OCI-LY1 (cell line): ENCODE measurements at regions not wholly inside any gene's neighbourhood (a gene's known extent, or its start where the extent isn't known, plus 50 kb on each side); places are given as distances from the start of the nearest gene placed in this dataset.

Source experiments
- H2AFZ ChIP-seq: fragments of 200-600 bp; sonication (generic), shearing (Covaris generic); 2 replicates; pipeline ENCODE4 v1.6.0; 2014; ENCODE audit warnings: antibody characterized with exemption, mild to moderate bottlenecking, low read length
- H3F3A ChIP-seq: fragments of 200-600 bp; sonication (generic), shearing (Covaris generic); 2 replicates; pipeline ENCODE4 v1.6.0; 2014; ENCODE audit warnings: mild to moderate bottlenecking, antibody characterized with exemption, low read length, moderate library complexity; ENCODE audit not compliant: insufficient read depth
- H3K27ac ChIP-seq: fragments of 200-600 bp; sonication (generic); 2 replicates; pipeline ENCODE4 v1.5.1; 2014; ENCODE audit warnings: low read length, mixed run types, mild to moderate bottlenecking, low read depth; ENCODE audit not compliant: poor library complexity, severe bottlenecking
- H3K27me3 ChIP-seq: fragments of 200-600 bp; sonication (generic); 2 replicates; pipeline ENCODE4 v1.6.0; 2014; ENCODE audit warnings: antibody characterized with exemption, mild to moderate bottlenecking, low read length, moderate library complexity; ENCODE audit not compliant: insufficient read depth
- H3K36me3 ChIP-seq: fragments of 200-600 bp; sonication (generic); 2 replicates; pipeline ENCODE4 v1.6.1; 2014; ENCODE audit warnings: mild to moderate bottlenecking, antibody characterized with exemption, low read length, moderate library complexity, mixed read lengths; ENCODE audit not compliant: insufficient read depth
- H3K4me1 ChIP-seq: fragments of 200-600 bp; sonication (generic); 2 replicates; pipeline ENCODE4 v1.5.1; 2014; ENCODE audit warnings: mild to moderate bottlenecking, low read length, moderate library complexity; ENCODE audit not compliant: insufficient read depth, severe bottlenecking
- H3K4me2 ChIP-seq: fragments of 200-600 bp; sonication (generic), shearing (Covaris generic); 2 replicates; pipeline ENCODE4 v1.6.1; 2014; ENCODE audit warnings: low read length
- H3K4me3 ChIP-seq: fragments of 200-600 bp; sonication (generic); 2 replicates; pipeline ENCODE4 v1.5.1; 2014; ENCODE audit warnings: low read length, low read depth, mild to moderate bottlenecking, mixed read lengths; ENCODE audit not compliant: poor library complexity, severe bottlenecking
- H3K79me2 ChIP-seq: fragments of 200-600 bp; shearing (Covaris generic); 2 replicates; pipeline ENCODE4 v1.6.1; 2016; ENCODE audit warnings: mixed run types, low read length, mixed read lengths; ENCODE audit not compliant: insufficient read depth
- H3K9ac ChIP-seq: fragments of 200-600 bp; sonication (generic), shearing (Covaris generic); 2 replicates; pipeline ENCODE4 v1.6.1; 2014; ENCODE audit warnings: mild to moderate bottlenecking, low read length, mixed read lengths
- H3K9me2 ChIP-seq: fragments of 200-600 bp; sonication (generic), shearing (Covaris generic); 2 replicates; pipeline ENCODE4 v1.6.1; 2014; ENCODE audit warnings: low read depth, mild to moderate bottlenecking, low read length, mixed read lengths
- H3K9me3 ChIP-seq: fragments of 200-600 bp; shearing (Covaris generic); 2 replicates; pipeline ENCODE4 v1.6.1; 2014; ENCODE audit warnings: low read length, mixed read lengths
- H4K20me1 ChIP-seq: fragments of 200-600 bp; sonication (generic), shearing (Covaris generic); 2 replicates; pipeline ENCODE4 v1.6.0; 2016; ENCODE audit warnings: mild to moderate bottlenecking, low read length; ENCODE audit not compliant: insufficient read depth
- EZH2 ChIP-seq: fragments of 200-600 bp; sonication (generic), shearing (Covaris generic); IDR thresholded peaks from 2 replicates; pipeline ENCODE4 v1.8.0; 2017; ENCODE audit warnings: borderline replicate concordance, mixed run types, mild to moderate bottlenecking, antibody characterized with exemption, low read length, moderate library complexity, mixed read lengths
- TF ChIP-seq, protein P1 (sequence below): fragments of 200-600 bp; sonication (generic), shearing (Covaris generic); IDR thresholded peaks from 2 replicates; pipeline ENCODE4 v1.5.1; 2017; ENCODE audit warnings: mild to moderate bottlenecking, antibody characterized with exemption, low read length, moderate library complexity, mixed read lengths

DNA sequence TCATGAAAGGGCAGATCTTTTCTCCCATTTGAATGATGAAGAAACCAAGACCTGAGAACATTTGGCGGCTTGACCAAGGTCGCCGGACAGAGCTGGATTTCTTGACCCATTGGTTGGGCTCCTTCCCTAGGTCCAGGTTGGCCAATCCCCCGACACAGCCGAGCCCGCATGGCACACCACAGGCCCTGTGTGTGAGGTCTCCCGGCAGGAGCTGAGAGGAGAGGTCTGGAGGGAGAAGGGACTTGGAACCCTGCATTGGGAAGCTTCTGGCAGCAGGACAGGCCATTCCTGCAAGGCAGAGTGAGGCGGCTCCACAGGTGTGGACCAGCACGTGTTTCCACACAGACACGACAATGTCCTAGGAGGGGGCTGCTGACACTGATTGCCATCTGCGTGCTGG lies 98.6 kb upstream of the THY1 start:
- H3K4me2 ChIP-seq: no peak overlapping the region
- H3K4me3 ChIP-seq: no peak overlapping the region
- H3K9me3 ChIP-seq: no peaks in the 10 kb centered on the region
- no peaks in the 10 kb centered on the region for H3K4me1 ChIP-seq
- H3K79me2 ChIP-seq: no peaks in the 10 kb centered on the region
- no peaks in the 10 kb centered on the region for H3K27me3 ChIP-seq
- TF ChIP-seq, protein P1, sequence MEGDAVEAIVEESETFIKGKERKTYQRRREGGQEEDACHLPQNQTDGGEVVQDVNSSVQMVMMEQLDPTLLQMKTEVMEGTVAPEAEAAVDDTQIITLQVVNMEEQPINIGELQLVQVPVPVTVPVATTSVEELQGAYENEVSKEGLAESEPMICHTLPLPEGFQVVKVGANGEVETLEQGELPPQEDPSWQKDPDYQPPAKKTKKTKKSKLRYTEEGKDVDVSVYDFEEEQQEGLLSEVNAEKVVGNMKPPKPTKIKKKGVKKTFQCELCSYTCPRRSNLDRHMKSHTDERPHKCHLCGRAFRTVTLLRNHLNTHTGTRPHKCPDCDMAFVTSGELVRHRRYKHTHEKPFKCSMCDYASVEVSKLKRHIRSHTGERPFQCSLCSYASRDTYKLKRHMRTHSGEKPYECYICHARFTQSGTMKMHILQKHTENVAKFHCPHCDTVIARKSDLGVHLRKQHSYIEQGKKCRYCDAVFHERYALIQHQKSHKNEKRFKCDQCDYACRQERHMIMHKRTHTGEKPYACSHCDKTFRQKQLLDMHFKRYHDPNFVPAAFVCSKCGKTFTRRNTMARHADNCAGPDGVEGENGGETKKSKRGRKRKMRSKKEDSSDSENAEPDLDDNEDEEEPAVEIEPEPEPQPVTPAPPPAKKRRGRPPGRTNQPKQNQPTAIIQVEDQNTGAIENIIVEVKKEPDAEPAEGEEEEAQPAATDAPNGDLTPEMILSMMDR: no peak
- TF ChIP-seq EZH2: no peak
- no peak overlapping the region for H3K9ac ChIP-seq
- no peaks in the 10 kb centered on the region for H3K36me3 ChIP-seq
- no peaks in the 10 kb centered on the region for H3F3A ChIP-seq
- no peak overlapping the region for H3K27ac ChIP-seq
- H3K9me2 ChIP-seq: no peaks in the 10 kb centered on the region
- no peak overlapping the region for H2AFZ ChIP-seq
- no peaks in the 10 kb centered on the region for H4K20me1 ChIP-seq

DNA sequence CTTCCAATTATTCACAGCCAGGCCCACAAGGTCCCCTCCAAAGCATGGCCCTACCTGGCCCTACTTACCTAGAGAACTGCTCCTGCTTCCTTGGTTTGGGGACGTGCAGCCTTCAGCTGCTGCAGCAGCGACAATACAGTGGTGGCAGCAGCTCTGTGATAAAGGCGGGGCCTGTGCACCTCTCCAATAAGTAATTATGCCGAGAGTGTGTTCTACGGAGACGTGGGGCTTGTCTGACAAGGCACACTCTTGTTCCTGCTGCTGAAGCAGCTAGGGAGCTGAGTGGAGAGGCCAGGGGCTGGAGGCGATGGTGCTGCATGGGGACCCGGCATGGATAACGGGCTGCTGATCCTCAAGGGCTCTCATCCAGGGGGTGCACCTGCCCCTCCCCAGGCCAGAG lies 98.0 kb upstream of the THY1 start:
- H3K4me3 ChIP-seq: no peak overlapping the region
- H3K79me2 ChIP-seq: no peaks in the 10 kb centered on the region
- TF ChIP-seq EZH2: no peak
- TF ChIP-seq, protein P1: no peak
- no peak overlapping the region for H3K9ac ChIP-seq
- no peaks in the 10 kb centered on the region for H3F3A ChIP-seq
- H4K20me1 ChIP-seq: no peaks in the 10 kb centered on the region
- H3K9me3 ChIP-seq: no peaks in the 10 kb centered on the region
- H3K4me1 ChIP-seq: no peaks in the 10 kb centered on the region
- H3K27ac ChIP-seq: no peak overlapping the region
- no peak overlapping the region for H2AFZ ChIP-seq
- no peak overlapping the region for H3K4me2 ChIP-seq
- H3K9me2 ChIP-seq: no peaks in the 10 kb centered on the region
- no peaks in the 10 kb centered on the region for H3K36me3 ChIP-seq
- H3K27me3 ChIP-seq: no peaks in the 10 kb centered on the region

DNA sequence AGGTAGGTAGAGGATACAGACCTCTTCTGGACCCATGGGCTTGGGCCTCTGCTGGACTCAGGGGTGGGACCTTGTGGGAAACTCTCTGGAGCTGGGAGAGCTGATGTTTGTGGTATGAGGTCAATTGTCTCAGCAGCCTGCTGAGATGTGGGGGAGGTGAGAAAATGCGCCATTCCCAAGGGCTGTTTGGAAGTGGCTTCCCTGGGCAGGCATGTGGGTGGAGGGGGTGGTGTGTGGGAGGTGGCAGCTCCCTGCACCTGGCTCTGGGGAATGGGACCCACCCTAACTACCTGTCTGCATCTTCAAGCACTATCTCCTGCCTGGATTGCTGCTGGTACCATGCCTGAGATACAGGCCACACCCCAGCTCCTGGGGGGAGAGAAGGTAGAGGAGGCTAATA lies 97.4 kb upstream of the THY1 start:
- Histone ChIP-seq H3K4me2 (no peak overlapping the region), H4K20me1 (no peaks in the 10 kb centered on the region), H3K9ac (no peak overlapping the region), H2AFZ (no peak overlapping the region), H3K9me2 (no peaks in the 10 kb centered on the region), H3F3A (no peaks in the 10 kb centered on the region), H3K27me3 (no peaks in the 10 kb centered on the region), H3K4me1 (no peaks in the 10 kb centered on the region), H3K27ac (no peak overlapping the region), H3K4me3 (no peak overlapping the region), H3K36me3 (no peaks in the 10 kb centered on the region), H3K9me3 (no peaks in the 10 kb centered on the region), H3K79me2 (no peaks in the 10 kb centered on the region)
- TF ChIP-seq EZH2: no peak
- TF ChIP-seq, protein P1: no peak
